Keratinocyte (primary cell): ENCODE measurements at regions not wholly inside any gene's neighbourhood (a gene's known extent, or its start where the extent isn't known, plus 50 kb on each side); places are given as distances from the start of the nearest gene placed in this dataset.

ENCODE experiments used
- DNase-seq: peaks from one replicate; pipeline ENCODE4 v3.0.0-alpha.2; 2011; ENCODE audit warnings: low read depth, missing footprints, low spot score
- FAIRE-seq: peaks from 2 replicates; lab custom pipeline; 2011; peaks lifted over from hg19 to GRCh38; lab: Jason Lieb, UNC
- H2AFZ ChIP-seq: 2 replicates; pipeline ENCODE4 v1.6.0; 2012; ENCODE audit warnings: low read length, control low read depth, inconsistent platforms; ENCODE audit not compliant: control insufficient read depth
- H3K27ac ChIP-seq: 2 replicates; pipeline ENCODE4 v1.5.1; 2011; ENCODE audit warnings: low read length; ENCODE audit not compliant: control insufficient read depth, insufficient read depth
- H3K27me3 ChIP-seq: 3 replicates; pipeline ENCODE4 v1.6.0; 2011; ENCODE audit warnings: low read length; ENCODE audit not compliant: control insufficient read depth, insufficient read depth; ENCODE audit errors: extremely low read depth
- H3K36me3 ChIP-seq, 2 experiments: 2 replicates in 1 of 2; 3 replicates in 1 of 2; pipeline ENCODE4 v1.5.1; 2011; ENCODE audit warnings: low read length in 2 of 2, mild to moderate bottlenecking in 1 of 2; ENCODE audit not compliant: control insufficient read depth in 2 of 2, insufficient read depth in 2 of 2; ENCODE audit errors: extremely low read depth in 1 of 2
- H3K4me1 ChIP-seq: 3 replicates; pipeline ENCODE4 v1.5.1; 2011; ENCODE audit warnings: low read length; ENCODE audit not compliant: control insufficient read depth, insufficient read depth; ENCODE audit errors: extremely low read depth
- H3K4me2 ChIP-seq: 3 replicates; pipeline ENCODE4 v1.6.0; 2011; ENCODE audit warnings: low read depth, low read length; ENCODE audit not compliant: control insufficient read depth, insufficient read depth; ENCODE audit errors: extremely low read depth
- H3K4me3 ChIP-seq, 3 experiments: fragments of 200-600 bp in 1 of 3; sonication (generic) in 1 of 3; 2 replicates in 2 of 3; 3 replicates in 1 of 3; pipeline ENCODE4 v1.5.1; 2011 to 2016; ENCODE audit warnings: low read length in 3 of 3, mild to moderate bottlenecking in 3 of 3, control low read depth in 2 of 3, inconsistent platforms in 1 of 3, low read depth in 1 of 3, mixed read lengths in 1 of 3, mixed run types in 1 of 3, moderate library complexity in 1 of 3; ENCODE audit not compliant: control insufficient read depth in 2 of 3, insufficient read depth in 2 of 3; ENCODE audit errors: extremely low read depth in 1 of 3
- H3K79me2 ChIP-seq: 2 replicates; pipeline ENCODE4 v1.6.0; 2012; ENCODE audit warnings: low read length; ENCODE audit not compliant: control insufficient read depth, insufficient read depth
- H3K9ac ChIP-seq: 3 replicates; pipeline ENCODE4 v1.6.0; 2011; ENCODE audit warnings: low read length; ENCODE audit not compliant: control insufficient read depth, insufficient read depth; ENCODE audit errors: extremely low read depth
- H3K9me1 ChIP-seq: 3 replicates; pipeline ENCODE4 v1.6.0; 2011; ENCODE audit warnings: low read length; ENCODE audit not compliant: control insufficient read depth, insufficient read depth; ENCODE audit errors: extremely low read depth
- H3K9me3 ChIP-seq: 2 replicates; pipeline ENCODE4 v1.5.1; 2012; ENCODE audit warnings: low read depth, low read length; ENCODE audit not compliant: control insufficient read depth
- H4K20me1 ChIP-seq: 3 replicates; pipeline ENCODE4 v1.6.0; 2011; ENCODE audit warnings: low read length; ENCODE audit not compliant: control insufficient read depth, insufficient read depth; ENCODE audit errors: extremely low read depth
- EZH2 ChIP-seq: IDR thresholded peaks from one replicate; pipeline ENCODE4 v1.6.1; 2012; ENCODE audit warnings: inconsistent platforms, mild to moderate bottlenecking, low read length, moderate library complexity
- dilution Hi-C: fragments of 300-500 bp; cut with MboI; formaldehyde crosslinking; loops from one replicate; pipeline ENCODE4 v1.7.0; 2020; ENCODE audit warnings: low sequenced_read_pairs; ENCODE audit not compliant: extremely low pct_ligation_motif_present
- TF ChIP-seq, protein P1 (sequence below), 3 experiments: IDR thresholded peaks in 1 of 3; conservative IDR thresholded peaks in 1 of 3; optimal IDR thresholded peaks in 1 of 3; 2 replicates in 2 of 3; 3 replicates in 1 of 3; pipeline versions ENCODE3 to v1.5.1; 2011; ENCODE audit warnings: low read length in 3 of 3, mild to moderate bottlenecking in 3 of 3, moderate library complexity in 2 of 3, control low read depth in 1 of 3, inconsistent platforms in 1 of 3; ENCODE audit not compliant: insufficient read depth in 2 of 3; ENCODE audit errors: extremely low read depth in 1 of 3

DNA sequence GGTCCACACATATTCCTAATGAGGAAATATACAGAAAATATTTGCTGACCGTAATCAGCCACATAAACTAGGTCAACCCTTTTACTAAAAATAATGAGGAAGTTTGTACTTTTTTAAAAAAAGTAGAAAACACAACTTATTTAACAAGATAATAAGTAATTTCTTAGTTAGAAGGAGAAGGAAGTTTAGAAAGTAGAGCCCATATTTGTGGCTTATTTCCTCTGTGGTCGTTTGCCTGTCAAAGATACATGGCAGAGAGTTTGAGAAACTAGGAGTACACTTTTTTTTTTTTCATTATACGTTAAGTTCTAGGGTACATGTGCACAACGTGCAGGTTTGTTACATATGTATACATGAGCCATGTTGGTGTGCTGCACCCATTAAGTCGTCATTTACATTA, 1205.2 kb upstream of the MIR17HG start:
- H3K79me2 ChIP-seq: no peaks in the 10 kb centered on the region
- dilution Hi-C loops: no loop called here
- H3K4me2 ChIP-seq: no peak overlapping the region
- H3K4me3 ChIP-seq: no peak overlapping the region
- H3K27me3 ChIP-seq: no peaks in the 10 kb centered on the region
- DNase-seq: no peak
- no peaks in the 10 kb centered on the region for H4K20me1 ChIP-seq
- H3K4me1 ChIP-seq: no peaks in the 10 kb centered on the region
- no peak for FAIRE-seq
- H2AFZ ChIP-seq: no peak overlapping the region
- H3K9me3 ChIP-seq: no peaks in the 10 kb centered on the region
- H3K9me1 ChIP-seq: no peaks in the 10 kb centered on the region
- H3K36me3 ChIP-seq: no peaks in the 10 kb centered on the region
- TF ChIP-seq, protein P1, sequence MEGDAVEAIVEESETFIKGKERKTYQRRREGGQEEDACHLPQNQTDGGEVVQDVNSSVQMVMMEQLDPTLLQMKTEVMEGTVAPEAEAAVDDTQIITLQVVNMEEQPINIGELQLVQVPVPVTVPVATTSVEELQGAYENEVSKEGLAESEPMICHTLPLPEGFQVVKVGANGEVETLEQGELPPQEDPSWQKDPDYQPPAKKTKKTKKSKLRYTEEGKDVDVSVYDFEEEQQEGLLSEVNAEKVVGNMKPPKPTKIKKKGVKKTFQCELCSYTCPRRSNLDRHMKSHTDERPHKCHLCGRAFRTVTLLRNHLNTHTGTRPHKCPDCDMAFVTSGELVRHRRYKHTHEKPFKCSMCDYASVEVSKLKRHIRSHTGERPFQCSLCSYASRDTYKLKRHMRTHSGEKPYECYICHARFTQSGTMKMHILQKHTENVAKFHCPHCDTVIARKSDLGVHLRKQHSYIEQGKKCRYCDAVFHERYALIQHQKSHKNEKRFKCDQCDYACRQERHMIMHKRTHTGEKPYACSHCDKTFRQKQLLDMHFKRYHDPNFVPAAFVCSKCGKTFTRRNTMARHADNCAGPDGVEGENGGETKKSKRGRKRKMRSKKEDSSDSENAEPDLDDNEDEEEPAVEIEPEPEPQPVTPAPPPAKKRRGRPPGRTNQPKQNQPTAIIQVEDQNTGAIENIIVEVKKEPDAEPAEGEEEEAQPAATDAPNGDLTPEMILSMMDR (optimal IDR thresholded peaks at IDR 0.05 in 1 of 3, IDR thresholded peaks at IDR 0.05 in 1 of 3, conservative IDR thresholded peaks at IDR 0.05 in 1 of 3; ENCODE audit: extremely low read depth in 1 of 3, insufficient read depth in 2 of 3, low read length in 3 of 3): no peak
- no peak for TF ChIP-seq EZH2
- H3K27ac ChIP-seq: no peak overlapping the region
- no peak overlapping the region for H3K9ac ChIP-seq

DNA sequence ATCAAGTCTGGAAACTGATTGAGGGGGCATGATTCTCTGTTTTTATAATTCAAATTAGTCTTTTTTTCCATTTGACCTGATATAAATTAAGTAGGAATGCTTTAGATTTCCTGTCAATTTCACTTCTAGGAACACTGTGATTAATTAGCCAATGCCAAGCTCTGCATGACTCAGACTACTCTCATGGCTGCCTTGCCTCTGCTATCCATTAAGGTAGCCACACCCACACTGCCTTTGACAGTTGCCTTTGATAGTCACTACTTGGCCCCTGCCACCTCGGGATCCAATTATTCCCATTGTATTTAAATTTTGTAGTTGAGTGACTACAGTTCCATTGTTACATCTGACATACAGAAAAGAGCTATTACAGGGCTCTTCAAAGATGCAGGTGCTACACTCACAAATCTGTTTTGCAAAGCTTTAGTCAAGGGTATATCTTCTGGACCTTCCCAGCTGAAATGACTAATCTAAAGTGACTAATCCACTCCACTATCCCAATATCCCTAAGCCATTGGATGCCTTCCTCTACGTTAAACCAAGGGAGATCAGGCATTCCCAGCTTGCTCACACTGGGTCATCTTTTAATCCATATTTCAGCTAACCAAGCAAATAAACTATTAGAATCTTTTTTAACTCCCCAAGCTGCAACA, 1193.1 kb upstream of the MIR17HG start:
- no peak for DNase-seq
- no peak overlapping the region for H3K9ac ChIP-seq
- no peak overlapping the region for H2AFZ ChIP-seq
- no peaks in the 10 kb centered on the region for H4K20me1 ChIP-seq
- no peak for TF ChIP-seq EZH2
- TF ChIP-seq, protein P1 (optimal IDR thresholded peaks at IDR 0.05 in 1 of 3, IDR thresholded peaks at IDR 0.05 in 1 of 3, conservative IDR thresholded peaks at IDR 0.05 in 1 of 3; ENCODE audit: extremely low read depth in 1 of 3, insufficient read depth in 2 of 3, low read length in 3 of 3): no peak
- H3K36me3 ChIP-seq: no peaks in the 10 kb centered on the region
- H3K4me1 ChIP-seq: no peaks in the 10 kb centered on the region
- no peaks in the 10 kb centered on the region for H3K79me2 ChIP-seq
- H3K27me3 ChIP-seq: no peaks in the 10 kb centered on the region
- no peak overlapping the region for H3K4me2 ChIP-seq
- H3K9me3 ChIP-seq: no peaks in the 10 kb centered on the region
- dilution Hi-C loops: no loop called here
- no peaks in the 10 kb centered on the region for H3K9me1 ChIP-seq
- FAIRE-seq: no peak
- H3K27ac ChIP-seq: no peak overlapping the region
- no peak overlapping the region for H3K4me3 ChIP-seq
